Suprapubic skin (tissue), 4 donors: ENCODE measurements at regions not wholly inside any gene's neighbourhood (a gene's known extent, or its start where the extent isn't known, plus 50 kb on each side); places are given as distances from the start of the nearest gene placed in this dataset.

Experiments
- DNase-seq, 2 donors: peaks; one replicate each; pipeline ENCODE4 v3.0.0-alpha.2; 2019; ENCODE audit warnings: low spot score in 2 of 2
- H3K27ac ChIP-seq: fragments of 200-600 bp; sonication (generic); one replicate; pipeline ENCODE4 v1.5.1; 2019
- H3K27me3 ChIP-seq: fragments of 200-600 bp; sonication (generic); one replicate; pipeline ENCODE4 v1.5.1; 2019
- H3K36me3 ChIP-seq: fragments of 200-600 bp; sonication (generic); one replicate; pipeline ENCODE4 v1.5.1; 2019
- H3K4me1 ChIP-seq: fragments of 200-600 bp; sonication (generic); one replicate; pipeline ENCODE4 v1.5.1; 2019
- H3K4me3 ChIP-seq: fragments of 200-600 bp; sonication (generic); one replicate; pipeline ENCODE4 v1.5.1; 2019; ENCODE audit warnings: mild to moderate bottlenecking
- H3K9me3 ChIP-seq: fragments of 200-600 bp; sonication (generic); one replicate; pipeline ENCODE4 v1.5.1; 2019
- EP300 ChIP-seq: sonication (generic); formaldehyde crosslinking; IDR thresholded peaks from one replicate; pipeline ENCODE4 v1.6.1; 2017; ENCODE audit warnings: antibody characterized with exemption
- POLR2A ChIP-seq, 2 donors: fragments of 450-650 bp; IDR thresholded peaks; one replicate each; pipeline ENCODE4 v1.6.1; 2017; ENCODE audit warnings: antibody characterized with exemption in 2 of 2, mild to moderate bottlenecking in 2 of 2, moderate library complexity in 2 of 2
- POLR2AphosphoS5 ChIP-seq, 3 donors: sonication (generic); formaldehyde crosslinking; IDR thresholded peaks; one replicate each; pipeline ENCODE4 v1.6.1; 2017; ENCODE audit warnings: antibody characterized with exemption in 3 of 3
- WGBS: methylation state at CpG from one replicate; pipeline ENCODE4 v1.1.5; 2018; 5-methylcytosine and 5-hydroxymethylcytosine counted together
- TF ChIP-seq, protein P1 (sequence below), 2 donors: fragments of 200-600 bp in 1 of 2; fragments of 450-650 bp in 1 of 2; sonication (generic) in 1 of 2; IDR thresholded peaks; one replicate each; pipeline ENCODE4 v1.5.1; 2016 to 2019; ENCODE audit warnings: antibody characterized with exemption in 2 of 2, mild to moderate bottlenecking in 1 of 2, moderate library complexity in 1 of 2

DNA sequence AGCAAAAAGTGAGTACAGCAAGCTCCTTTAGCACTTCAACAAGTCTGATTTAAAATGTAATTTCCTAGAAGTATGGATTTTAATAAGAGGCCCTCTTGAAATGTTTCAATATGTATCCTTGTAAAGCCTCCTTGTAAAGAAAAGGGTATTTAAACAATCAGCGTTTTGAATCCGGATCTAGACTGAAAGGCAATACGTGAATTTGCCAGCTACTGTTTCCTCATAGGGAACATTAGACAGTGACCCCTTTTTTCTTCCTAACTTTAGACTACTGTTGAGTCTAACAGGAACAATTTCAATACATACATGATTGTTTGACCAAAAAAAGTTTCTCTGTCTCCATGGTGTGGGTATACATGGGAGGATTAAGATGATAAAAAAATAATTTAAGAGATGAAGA lies 395.0 kb downstream of the TFAP2A start:
- no peaks in the 10 kb centered on the region for H3K9me3 ChIP-seq
- TF ChIP-seq, protein P1, sequence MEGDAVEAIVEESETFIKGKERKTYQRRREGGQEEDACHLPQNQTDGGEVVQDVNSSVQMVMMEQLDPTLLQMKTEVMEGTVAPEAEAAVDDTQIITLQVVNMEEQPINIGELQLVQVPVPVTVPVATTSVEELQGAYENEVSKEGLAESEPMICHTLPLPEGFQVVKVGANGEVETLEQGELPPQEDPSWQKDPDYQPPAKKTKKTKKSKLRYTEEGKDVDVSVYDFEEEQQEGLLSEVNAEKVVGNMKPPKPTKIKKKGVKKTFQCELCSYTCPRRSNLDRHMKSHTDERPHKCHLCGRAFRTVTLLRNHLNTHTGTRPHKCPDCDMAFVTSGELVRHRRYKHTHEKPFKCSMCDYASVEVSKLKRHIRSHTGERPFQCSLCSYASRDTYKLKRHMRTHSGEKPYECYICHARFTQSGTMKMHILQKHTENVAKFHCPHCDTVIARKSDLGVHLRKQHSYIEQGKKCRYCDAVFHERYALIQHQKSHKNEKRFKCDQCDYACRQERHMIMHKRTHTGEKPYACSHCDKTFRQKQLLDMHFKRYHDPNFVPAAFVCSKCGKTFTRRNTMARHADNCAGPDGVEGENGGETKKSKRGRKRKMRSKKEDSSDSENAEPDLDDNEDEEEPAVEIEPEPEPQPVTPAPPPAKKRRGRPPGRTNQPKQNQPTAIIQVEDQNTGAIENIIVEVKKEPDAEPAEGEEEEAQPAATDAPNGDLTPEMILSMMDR (IDR thresholded peaks at IDR 0.05): no peak
- TF ChIP-seq EP300: no peak
- no peak for TF ChIP-seq POLR2A (IDR thresholded peaks at IDR 0.05)
- no peak for TF ChIP-seq POLR2AphosphoS5 (IDR thresholded peaks at IDR 0.05)
- no peak overlapping the region for H3K4me3 ChIP-seq
- no peak for DNase-seq
- no peaks in the 10 kb centered on the region for H3K4me1 ChIP-seq
- WGBS: 82% methylated on average over 3 of the region's 3 CpGs
- H3K36me3 ChIP-seq: no peaks in the 10 kb centered on the region
- no peak overlapping the region for H3K27ac ChIP-seq
- no peaks in the 10 kb centered on the region for H3K27me3 ChIP-seq

DNA sequence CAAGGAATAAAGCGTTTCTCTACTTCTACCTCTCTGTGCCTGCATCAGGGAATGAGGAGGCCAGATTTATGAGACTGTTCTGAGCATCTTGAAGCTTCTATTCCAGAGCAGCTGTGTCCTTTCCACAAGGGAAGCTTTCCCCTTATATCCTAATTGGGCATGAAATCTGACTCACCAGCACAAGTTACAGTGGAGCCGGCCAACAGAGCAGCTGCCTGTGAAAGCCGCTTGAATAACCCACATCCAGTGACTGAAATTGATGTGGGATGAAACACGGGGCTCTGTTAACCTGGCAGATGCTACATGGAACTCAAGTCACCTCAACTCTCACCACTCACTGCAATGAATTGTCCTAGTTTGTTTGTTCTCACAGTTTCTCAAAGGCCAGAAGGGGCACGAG lies 400.3 kb downstream of the TFAP2A start:
- Histone ChIP-seq H3K27ac (no peak overlapping the region), H3K9me3 (no peaks in the 10 kb centered on the region), H3K4me1 (no peaks in the 10 kb centered on the region), H3K36me3 (no peaks in the 10 kb centered on the region), H3K4me3 (no peak overlapping the region), H3K27me3 (no peaks in the 10 kb centered on the region)
- WGBS: 57% methylated on average over 5 of the region's 5 CpGs
- no peak for DNase-seq
- TF ChIP-seq POLR2A (IDR thresholded peaks at IDR 0.05) (no peak), POLR2AphosphoS5 (IDR thresholded peaks at IDR 0.05) (no peak), EP300 (no peak)

DNA sequence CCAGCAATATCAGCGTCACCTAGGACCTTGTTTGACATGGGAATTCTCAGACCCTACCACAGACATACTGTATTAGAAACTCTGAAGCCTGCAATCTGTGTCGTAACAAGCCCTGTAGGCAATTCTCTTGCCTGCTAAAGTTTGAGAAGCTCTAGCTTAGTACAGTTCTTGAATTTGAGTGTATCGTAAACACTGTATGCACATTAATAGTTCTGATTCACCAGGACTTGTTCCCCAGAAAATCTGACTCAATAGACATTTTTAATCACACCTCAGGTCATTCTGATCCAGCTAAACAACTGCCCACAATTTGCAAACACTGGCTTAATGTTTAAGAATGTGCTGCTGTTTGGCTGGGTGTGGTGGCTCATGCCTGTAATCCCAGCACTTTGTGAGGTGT lies 414.3 kb downstream of the TFAP2A start:
- Histone ChIP-seq H3K4me1 (no peaks in the 10 kb centered on the region), H3K27me3 (no peaks in the 10 kb centered on the region), H3K4me3 (no peak overlapping the region), H3K9me3 (no peaks in the 10 kb centered on the region), H3K27ac (no peak overlapping the region), H3K36me3 (no peaks in the 10 kb centered on the region)
- whole genome bisulfite sequencing: 63% methylated on average over 3 of the region's 3 CpGs
- TF ChIP-seq POLR2A (IDR thresholded peaks at IDR 0.05): no peak
- no peak for TF ChIP-seq EP300
- TF ChIP-seq, protein P1 (IDR thresholded peaks at IDR 0.05): no peak
- TF ChIP-seq POLR2AphosphoS5 (IDR thresholded peaks at IDR 0.05): no peak
- DNase-seq: no peak

DNA sequence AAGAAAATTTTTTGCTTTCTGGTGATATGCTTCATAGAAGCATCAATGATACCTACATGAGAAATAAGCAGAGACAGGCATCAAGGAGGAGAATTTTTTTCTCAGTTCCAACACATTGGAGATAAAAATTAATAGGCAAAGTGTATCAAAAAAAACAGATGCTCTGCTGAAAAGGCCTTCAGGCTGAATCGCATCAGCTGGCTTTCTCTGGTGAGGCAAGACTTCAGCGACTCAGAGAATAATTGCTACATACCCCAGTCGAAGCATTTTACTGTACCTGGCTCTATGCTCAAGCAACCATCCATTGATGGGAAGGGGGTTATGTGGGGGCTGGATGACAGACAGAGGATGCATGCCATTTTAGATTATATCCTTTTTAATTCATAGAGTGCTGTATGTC lies 415.1 kb downstream of the TFAP2A start:
- no peak for DNase-seq
- Histone ChIP-seq H3K9me3 (no peaks in the 10 kb centered on the region), H3K27ac (no peak overlapping the region), H3K4me3 (no peak overlapping the region), H3K4me1 (no peaks in the 10 kb centered on the region), H3K27me3 (no peaks in the 10 kb centered on the region), H3K36me3 (no peaks in the 10 kb centered on the region)
- WGBS: 56% methylated on average over 3 of the region's 3 CpGs
- no peak for TF ChIP-seq EP300
- TF ChIP-seq, protein P1 (IDR thresholded peaks at IDR 0.05): no peak
- no peak for TF ChIP-seq POLR2AphosphoS5 (IDR thresholded peaks at IDR 0.05)
- TF ChIP-seq POLR2A (IDR thresholded peaks at IDR 0.05): no peak

DNA sequence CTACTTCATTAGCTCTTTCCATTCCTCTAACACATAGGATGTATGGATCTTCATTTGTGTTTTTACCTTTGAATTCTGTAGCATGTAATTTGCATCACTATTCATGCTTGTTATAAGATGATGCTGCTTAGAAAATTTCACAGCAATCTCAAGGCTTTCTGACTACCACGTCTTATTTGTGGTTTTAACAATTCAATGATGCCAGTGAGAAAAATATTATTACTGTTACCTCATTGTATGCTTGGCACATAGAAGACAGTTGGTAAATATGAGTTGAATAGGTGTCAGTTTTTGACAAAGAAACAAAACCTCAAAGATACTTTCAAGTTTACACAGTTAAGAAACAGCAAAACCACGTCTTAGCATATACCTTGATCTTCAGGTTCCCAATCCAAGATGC lies 428.6 kb downstream of the TFAP2A start:
- 65% methylated on average over 2 of the region's 2 CpGs for WGBS

More for the DNA sequence above, 428.6 kb downstream of the TFAP2A start:
- no peaks in the 10 kb centered on the region for H3K9me3 ChIP-seq
- H3K36me3 ChIP-seq: no peaks in the 10 kb centered on the region
- DNase-seq: no peak
- no peak overlapping the region for H3K4me3 ChIP-seq
- H3K27ac ChIP-seq: no peak overlapping the region
- no peaks in the 10 kb centered on the region for H3K27me3 ChIP-seq
- no peaks in the 10 kb centered on the region for H3K4me1 ChIP-seq
- TF ChIP-seq EP300 (no peak), POLR2A (IDR thresholded peaks at IDR 0.05) (no peak), POLR2AphosphoS5 (IDR thresholded peaks at IDR 0.05) (no peak)
- TF ChIP-seq, protein P1 (IDR thresholded peaks at IDR 0.05): no peak
